ENCODE measurements at regions not wholly inside any gene's neighbourhood (a gene's known extent, or its start where the extent isn't known, plus 50 kb on each side); places are given as distances from the start of the nearest gene placed in this dataset.

DNA sequence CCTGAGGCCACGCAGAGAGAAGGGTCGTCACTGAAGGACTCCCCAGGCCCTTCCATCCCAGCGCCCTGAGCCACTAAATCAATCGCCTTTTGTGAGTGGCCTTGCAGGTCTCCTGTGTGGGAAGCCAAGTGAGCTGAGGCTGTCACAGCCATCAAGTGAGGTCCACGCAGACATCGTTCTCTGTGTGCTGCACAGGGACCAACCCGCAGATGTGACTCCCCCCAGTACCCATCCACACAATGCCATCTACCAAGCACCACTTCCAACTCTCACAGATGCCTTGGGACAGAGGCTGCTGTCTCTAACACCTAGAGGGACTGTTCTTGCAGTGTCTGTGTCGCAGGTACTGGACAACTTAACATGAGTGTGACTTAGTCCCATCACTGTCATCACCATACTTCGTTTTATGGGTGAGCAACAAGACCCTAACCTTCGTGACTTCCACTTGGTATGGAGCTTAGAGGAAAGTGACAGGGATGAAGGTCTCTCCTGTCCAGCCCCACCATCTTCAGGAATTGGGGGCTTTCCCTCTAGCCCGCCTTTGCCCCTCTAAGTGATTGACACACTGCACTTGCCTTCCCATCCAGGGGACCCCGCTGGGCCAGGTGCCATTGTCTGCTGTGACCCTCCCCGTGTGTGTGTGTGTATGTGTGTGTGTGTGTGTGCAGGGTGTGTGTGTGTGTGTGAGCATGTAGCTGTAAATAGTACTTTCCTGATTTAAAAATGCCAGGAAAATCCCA lies 51.4 kb upstream of the TMEM72 start:
- DNase-seq = no peak

GRCh38 chr10:44860811-44861736 lies 50.1 kb upstream of the TMEM72 start:
- DNase-seq = no peak
